PC-9 (cell line): ENCODE measurements at regions not wholly inside any gene's neighbourhood (a gene's known extent, or its start where the extent isn't known, plus 50 kb on each side); places are given as distances from the start of the nearest gene placed in this dataset.
A peak's percentile ranks its signal among the peaks of the same experiment; 100 is the strongest.

Experiments used
- BruUV-seq: library from RNA; stranded (reverse); fragments of 400-500 nt; replicated peaks from 2 replicates; lab custom pipeline; 2021; lab: Mats Ljungman, UMichigan
- CTCF ChIA-PET: fragments of 300-600 bp; sonication (Branson Sonifier 250); formaldehyde crosslinking; loops from one replicate; lab custom pipeline; 2022; ENCODE audit warnings: antibody characterized with exemption; lab: Charles Lee
- POLR2A ChIA-PET: fragments of 300-600 bp; sonication (Branson Sonifier 250); formaldehyde crosslinking; loops from one replicate; lab custom pipeline; 2022; ENCODE audit warnings: antibody characterized with exemption; ENCODE audit not compliant: unreplicated experiment; lab: Charles Lee
- DNase-seq, 2 experiments: peaks; one replicate each; pipeline versions ENCODE4 v3.0.0 to v3.0.0-alpha.2; 2015 to 2022; ENCODE audit warnings: mixed read lengths in 1 of 2
- H2AFZ ChIP-seq: fragments of 200-600 bp; sonication (generic); 2 replicates; pipeline ENCODE4 v1.8.1; 2017; ENCODE audit warnings: antibody characterized with exemption
- H3F3A ChIP-seq: fragments of 200-600 bp; sonication (generic); 2 replicates; pipeline ENCODE4 v1.8.1; 2017; ENCODE audit warnings: antibody characterized with exemption, mild to moderate bottlenecking, low read depth; ENCODE audit not compliant: insufficient read depth
- H3K27ac ChIP-seq: fragments of 200-600 bp; sonication (generic); 2 replicates; pipeline ENCODE4 v1.6.1; 2016; ENCODE audit warnings: mixed run types
- H3K27me3 ChIP-seq: fragments of 200-600 bp; sonication (generic); 2 replicates; pipeline ENCODE4 v1.6.1; 2016; ENCODE audit warnings: low read depth, mixed run types; ENCODE audit not compliant: insufficient read depth
- H3K36me3 ChIP-seq: fragments of 200-600 bp; sonication (generic); 2 replicates; pipeline ENCODE4 v1.6.1; 2016; ENCODE audit warnings: low read depth, mixed run types
- H3K4me1 ChIP-seq: fragments of 200-600 bp; sonication (generic); replicated peaks from 2 replicates; pipeline ENCODE4 v1.6.1; 2016; ENCODE audit warnings: mixed run types; ENCODE audit not compliant: insufficient read depth
- H3K4me2 ChIP-seq: fragments of 200-600 bp; sonication (generic); 2 replicates; pipeline ENCODE4 v1.6.1; 2017; ENCODE audit warnings: mixed run types
- H3K4me3 ChIP-seq: fragments of 200-600 bp; sonication (generic); 2 replicates; pipeline ENCODE4 v1.6.1; 2016; ENCODE audit warnings: mixed run types
- H3K79me2 ChIP-seq: fragments of 200-600 bp; sonication (generic); 2 replicates; pipeline ENCODE4 v1.6.1; 2017; ENCODE audit warnings: low read depth, mixed run types
- H3K9me2 ChIP-seq: fragments of 200-600 bp; sonication (generic); 2 replicates; pipeline ENCODE4 v1.8.1; 2017; ENCODE audit warnings: mild to moderate bottlenecking; ENCODE audit not compliant: insufficient read depth
- H3K9me3 ChIP-seq: fragments of 200-600 bp; sonication (generic); 2 replicates; pipeline ENCODE4 v1.8.1; 2016; ENCODE audit warnings: low read depth; ENCODE audit not compliant: insufficient read depth
- H4K20me1 ChIP-seq: fragments of 200-600 bp; sonication (generic); 2 replicates; pipeline ENCODE4 v1.8.1; 2017; ENCODE audit not compliant: insufficient read depth
- EZH2 ChIP-seq: fragments of 200-600 bp; sonication (generic); IDR thresholded peaks from 2 replicates; pipeline ENCODE4 v1.8.0; 2017; ENCODE audit warnings: antibody characterized with exemption, low read depth
- intact Hi-C: fragments of 100-400 bp; cut with micrococcal nuclease; formaldehyde crosslinking; loops from one replicate; pipeline ENCODE4 v1.10.0; 2022; ENCODE audit not compliant: unreplicated experiment
- TF ChIP-seq, protein P1 (sequence below): fragments of 200-600 bp; sonication (generic); conservative IDR thresholded peaks from 2 replicates; pipeline ENCODE4 v1.6.1; 2017; ENCODE audit warnings: mixed run types, antibody characterized with exemption, mild to moderate bottlenecking, moderate library complexity

DNA sequence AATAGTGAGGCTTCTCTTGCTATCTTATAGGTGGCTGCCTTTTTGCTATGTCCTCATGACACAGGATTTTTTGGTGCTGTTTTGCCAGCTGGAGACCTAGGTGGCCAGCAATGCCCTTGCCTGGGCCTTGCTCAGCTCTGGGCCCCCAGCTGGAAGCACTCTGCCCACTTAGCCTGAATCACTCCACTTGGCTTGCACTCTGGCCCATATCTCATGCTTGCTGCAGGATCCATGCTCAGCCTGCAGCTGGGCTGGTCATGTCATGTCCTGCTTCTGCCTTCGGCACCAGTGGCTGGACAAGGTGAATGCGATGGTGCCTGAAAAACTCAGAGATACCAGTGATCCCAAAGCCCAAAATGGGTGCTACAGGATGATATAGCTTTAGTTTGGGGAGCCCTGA is 818.6 kb upstream of the FAT3 start:
- no peak overlapping the region for H3K4me2 ChIP-seq
- ChIA-PET CTCF (no interaction called here), POLR2A (no interaction called here)
- H3K36me3 ChIP-seq: no peaks in the 10 kb centered on the region
- H3K4me3 ChIP-seq: no peak overlapping the region
- no TSS peak for BruUV-seq
- no peaks in the 10 kb centered on the region for H4K20me1 ChIP-seq
- no peaks in the 10 kb centered on the region for H3K27me3 ChIP-seq
- peaks cover 5% of the 10 kb centered on the region; the same call in 1 of the 2 replicates for H3K9me2 ChIP-seq
- no peak overlapping the region for H2AFZ ChIP-seq
- no peaks in the 10 kb centered on the region for H3K79me2 ChIP-seq
- intact Hi-C loops: no loop called here
- no peak for DNase-seq
- no peak overlapping the region for H3K27ac ChIP-seq
- H3K4me1 ChIP-seq: no peaks in the 10 kb centered on the region
- TF ChIP-seq EZH2: no peak
- TF ChIP-seq, protein P1, sequence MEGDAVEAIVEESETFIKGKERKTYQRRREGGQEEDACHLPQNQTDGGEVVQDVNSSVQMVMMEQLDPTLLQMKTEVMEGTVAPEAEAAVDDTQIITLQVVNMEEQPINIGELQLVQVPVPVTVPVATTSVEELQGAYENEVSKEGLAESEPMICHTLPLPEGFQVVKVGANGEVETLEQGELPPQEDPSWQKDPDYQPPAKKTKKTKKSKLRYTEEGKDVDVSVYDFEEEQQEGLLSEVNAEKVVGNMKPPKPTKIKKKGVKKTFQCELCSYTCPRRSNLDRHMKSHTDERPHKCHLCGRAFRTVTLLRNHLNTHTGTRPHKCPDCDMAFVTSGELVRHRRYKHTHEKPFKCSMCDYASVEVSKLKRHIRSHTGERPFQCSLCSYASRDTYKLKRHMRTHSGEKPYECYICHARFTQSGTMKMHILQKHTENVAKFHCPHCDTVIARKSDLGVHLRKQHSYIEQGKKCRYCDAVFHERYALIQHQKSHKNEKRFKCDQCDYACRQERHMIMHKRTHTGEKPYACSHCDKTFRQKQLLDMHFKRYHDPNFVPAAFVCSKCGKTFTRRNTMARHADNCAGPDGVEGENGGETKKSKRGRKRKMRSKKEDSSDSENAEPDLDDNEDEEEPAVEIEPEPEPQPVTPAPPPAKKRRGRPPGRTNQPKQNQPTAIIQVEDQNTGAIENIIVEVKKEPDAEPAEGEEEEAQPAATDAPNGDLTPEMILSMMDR: no peak
- H3K9me3 ChIP-seq: no peaks in the 10 kb centered on the region
- no peaks in the 10 kb centered on the region for H3F3A ChIP-seq

GRCh38 chr11:91404344-91404743 is 820.3 kb upstream of the FAT3 start:
- no TSS peak for BruUV-seq
- CTCF ChIA-PET: no interaction called here

DNA sequence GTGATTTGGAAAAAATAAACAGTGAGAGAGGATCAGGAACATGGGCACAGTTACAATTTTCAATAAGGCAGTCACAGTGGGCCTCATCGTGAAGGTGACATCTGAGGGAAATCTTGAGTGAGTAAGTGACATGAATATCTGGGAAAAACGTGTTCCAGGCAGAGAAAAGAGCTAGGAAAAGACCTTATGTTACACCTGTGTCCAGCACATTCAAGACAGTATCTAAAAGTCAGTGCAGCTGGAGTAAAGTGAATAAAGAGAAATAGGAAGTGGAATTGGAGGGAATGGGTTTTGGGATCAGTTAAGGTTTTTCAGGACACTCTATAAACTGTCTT is 827.5 kb upstream of the FAT3 start:
- Histone ChIP-seq H3K36me3 (no peaks in the 10 kb centered on the region), H3K79me2 (no peaks in the 10 kb centered on the region), H3K27me3 (no peaks in the 10 kb centered on the region), H3K27ac (peak overlapping the region; percentile 99), H2AFZ (peak overlapping the region; percentile 76), H3K4me2 (peak overlapping the region; percentile 74), H3K4me1 (peaks cover 55% of the 10 kb centered on the region), H3F3A (peaks cover 28% of the 10 kb centered on the region), H3K9me3 (peaks cover 14% of the 10 kb centered on the region), H3K9me2 (peaks cover 5% of the 10 kb centered on the region; the same call in 1 of the 2 replicates), H4K20me1 (no peaks in the 10 kb centered on the region), H3K4me3 (peak overlapping the region; percentile 45; the same call in 1 of the 2 replicates)
- BruUV-seq: TSS peak; percentile 88
- TF ChIP-seq EZH2: no peak
- TF ChIP-seq, protein P1: no peak
- ChIA-PET POLR2A (no interaction called here), CTCF (no interaction called here)
- intact Hi-C loops: loop anchor here (2.0 kb wide), 1 partner anchor 872 kb away; no protein-coding TSS in a partner anchor
- DNase-seq: no peak

More at GRCh38 chr11:91404344-91404743, 820.3 kb upstream of the FAT3 start:
- Histone ChIP-seq H3K27ac (no peak overlapping the region), H3K9me3 (no peaks in the 10 kb centered on the region), H3K27me3 (no peaks in the 10 kb centered on the region), H3K36me3 (no peaks in the 10 kb centered on the region), H3K4me3 (no peak overlapping the region), H3K4me2 (no peak overlapping the region), H3F3A (no peaks in the 10 kb centered on the region), H2AFZ (peak overlapping the region; percentile 14; the same call in 1 of the 2 replicates), H3K9me2 (peaks cover 5% of the 10 kb centered on the region; the same call in 1 of the 2 replicates), H3K4me1 (no peaks in the 10 kb centered on the region), H4K20me1 (no peaks in the 10 kb centered on the region), H3K79me2 (no peaks in the 10 kb centered on the region)
- DNase-seq: no peak
- intact Hi-C loops: no loop called here
- TF ChIP-seq, protein P1: no peak
- TF ChIP-seq EZH2: no peak
- POLR2A ChIA-PET: no interaction called here
